ENCODE measurements at regions not wholly inside any gene's neighbourhood (a gene's known extent, or its start where the extent isn't known, plus 50 kb on each side); places are given as distances from the start of the nearest gene placed in this dataset.

GRCh38 chr22:49192180-49192856, 635.4 kb downstream of the BRD1 start:
- Mint-ChIP-seq H3K4me1 (no peaks in the 10 kb centered on the region), H3K27ac (ENCODE audit: unreplicated experiment) (no peak overlapping the region), H3K36me3 (ENCODE audit: low read depth) (no peaks in the 10 kb centered on the region), H3K4me3 (no peak overlapping the region), H3K27me3 (ENCODE audit: low read depth) (peaks cover 14% of the 10 kb centered on the region), H3K9me3 (no peaks in the 10 kb centered on the region)
- no peak for DNase-seq (ENCODE audit: low read depth, low spot score)
- TF ChIP-seq CTCF (conservative IDR thresholded peaks at IDR 0.05): no peak

DNA sequence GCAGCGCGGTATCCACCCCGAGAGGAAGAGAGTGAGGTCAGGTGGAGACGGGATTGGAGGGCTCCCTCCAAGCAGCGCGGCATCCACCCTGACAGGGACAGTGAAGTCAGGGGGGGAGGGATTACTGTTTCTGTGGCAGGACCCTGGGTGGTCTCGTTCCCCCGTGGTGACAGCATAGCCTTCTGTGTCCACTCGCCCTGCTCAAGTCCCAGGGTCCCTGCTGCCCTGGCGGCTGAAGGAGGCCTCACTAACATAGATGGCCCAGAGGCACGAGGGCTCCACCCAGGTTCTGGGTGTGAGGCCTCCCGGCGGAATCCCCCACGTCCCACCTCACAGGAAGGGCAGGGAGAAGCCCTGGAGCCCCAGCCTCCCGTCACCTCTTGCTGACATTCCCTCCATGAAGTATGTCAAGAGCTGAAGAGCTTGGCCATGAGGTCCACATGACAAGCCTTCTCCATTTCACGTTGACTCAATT, 636.1 kb downstream of the BRD1 start:
- no peak for DNase-seq (ENCODE audit: low read depth, low spot score)
- Mint-ChIP-seq H3K36me3 (ENCODE audit: low read depth) (no peaks in the 10 kb centered on the region), H3K4me1 (no peaks in the 10 kb centered on the region), H3K9me3 (no peaks in the 10 kb centered on the region), H3K4me3 (no peak overlapping the region), H3K27me3 (ENCODE audit: low read depth) (peaks cover 6% of the 10 kb centered on the region), H3K27ac (ENCODE audit: unreplicated experiment) (no peak overlapping the region)
- no peak for TF ChIP-seq CTCF (conservative IDR thresholded peaks at IDR 0.05)

DNA sequence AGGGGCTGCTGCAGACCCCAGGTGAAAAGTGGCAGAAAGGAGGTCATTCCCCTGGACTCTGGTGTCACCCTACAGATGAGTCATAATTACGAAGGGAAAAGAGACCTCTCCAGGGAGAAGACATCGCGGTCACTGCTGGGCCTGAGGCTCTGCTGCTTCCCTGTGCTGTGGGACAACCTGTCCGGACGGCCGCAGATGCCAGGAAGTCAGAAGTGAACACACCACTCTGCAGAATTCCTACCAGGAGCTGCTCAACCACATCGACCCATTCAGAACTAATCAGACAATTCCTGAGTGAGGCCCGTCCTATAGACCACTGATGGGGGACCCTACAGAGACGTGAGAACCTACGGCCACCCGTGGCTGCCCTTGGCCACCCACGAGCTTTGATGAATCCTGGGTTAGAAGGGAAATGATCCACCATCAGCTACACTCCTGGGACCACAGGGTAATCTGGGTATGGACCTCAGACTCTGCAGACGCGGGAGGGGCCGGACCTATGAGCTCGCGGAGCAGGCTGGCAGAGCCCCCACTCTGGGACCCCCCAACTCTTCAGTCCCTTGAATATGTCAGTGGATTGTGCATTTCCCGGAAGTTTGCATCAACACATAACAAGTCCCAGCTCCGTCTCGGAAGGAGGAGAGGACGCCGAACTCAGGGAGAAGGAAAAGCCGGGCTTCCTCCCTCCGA, 636.7 kb downstream of the BRD1 start:
- Mint-ChIP-seq H3K36me3 (ENCODE audit: low read depth) (no peaks in the 10 kb centered on the region), H3K27me3 (ENCODE audit: low read depth) (peaks cover 6% of the 10 kb centered on the region), H3K4me1 (no peaks in the 10 kb centered on the region), H3K9me3 (no peaks in the 10 kb centered on the region), H3K4me3 (no peak overlapping the region), H3K27ac (ENCODE audit: unreplicated experiment) (no peak overlapping the region)
- no peak for DNase-seq (ENCODE audit: low read depth, low spot score)
- TF ChIP-seq CTCF (conservative IDR thresholded peaks at IDR 0.05): no peak

DNA sequence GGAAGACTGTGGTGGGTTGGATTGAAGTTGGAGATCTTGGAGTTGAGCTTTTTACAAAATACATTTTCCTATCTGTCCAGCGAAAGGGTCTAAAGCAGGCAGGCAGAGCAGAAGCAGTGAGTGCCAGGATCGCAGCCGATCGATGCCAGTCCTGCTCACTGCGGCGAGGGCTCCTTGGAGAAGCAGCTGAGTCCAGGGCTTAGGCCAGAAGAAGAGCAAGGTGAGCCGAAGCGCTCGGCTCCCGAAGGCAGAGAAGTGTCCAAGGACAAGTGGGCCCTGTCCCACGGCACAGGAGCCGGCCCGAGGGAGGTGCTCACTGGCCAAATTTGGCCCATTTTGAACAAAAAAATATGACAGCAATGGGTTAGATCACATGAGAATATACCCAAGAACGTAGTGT, 637.8 kb downstream of the BRD1 start:
- Mint-ChIP-seq H3K27me3 (ENCODE audit: low read depth) (peaks cover 6% of the 10 kb centered on the region), H3K27ac (ENCODE audit: unreplicated experiment) (no peak overlapping the region), H3K4me3 (no peak overlapping the region), H3K9me3 (no peaks in the 10 kb centered on the region), H3K4me1 (no peaks in the 10 kb centered on the region), H3K36me3 (ENCODE audit: low read depth) (no peaks in the 10 kb centered on the region)
- DNase-seq (ENCODE audit: low read depth, low spot score): no peak
- TF ChIP-seq CTCF (conservative IDR thresholded peaks at IDR 0.05): no peak

GRCh38 chr22:49188591-49188990, 639.1 kb downstream of the BRD1 start:
- no peaks in the 10 kb centered on the region for H3K4me1 Mint-ChIP-seq
- H3K27me3 Mint-ChIP-seq (ENCODE audit: low read depth): peaks cover 6% of the 10 kb centered on the region
- H3K9me3 Mint-ChIP-seq: no peaks in the 10 kb centered on the region
- H3K4me3 Mint-ChIP-seq: no peak overlapping the region
- H3K36me3 Mint-ChIP-seq (ENCODE audit: low read depth): no peaks in the 10 kb centered on the region
- no peak for TF ChIP-seq CTCF (conservative IDR thresholded peaks at IDR 0.05)
- no peak for DNase-seq (ENCODE audit: low read depth, low spot score)
- no peak overlapping the region for H3K27ac Mint-ChIP-seq (ENCODE audit: unreplicated experiment)

Data from neural crest cell (in vitro differentiated cells).